Adrenal gland (tissue), 9 donors: ENCODE measurements at regions not wholly inside any gene's neighbourhood (a gene's known extent, or its start where the extent isn't known, plus 50 kb on each side); places are given as distances from the start of the nearest gene placed in this dataset.

Experiments
- DNase-seq, 7 donors: peaks; one replicate each; pipeline ENCODE4 v3.0.0-alpha.2; 2019 to 2020
- H3K27ac ChIP-seq, 5 donors: fragments of 200-600 bp; sonication (generic) in 4 of 5; 1 replicate in 3 of 5; 2 replicates in 2 of 5; pipeline versions ENCODE4 v1.5.1 to v1.8.0; 2016 to 2020; ENCODE audit warnings: mild to moderate bottlenecking in 1 of 5
- H3K27me3 ChIP-seq: fragments of 200-600 bp; 2 replicates; pipeline ENCODE4 v1.8.0; 2021
- H3K36me3 ChIP-seq, 2 donors: fragments of 200-600 bp; replicated peaks in 1 of 2; 1 replicate in 1 of 2; 2 replicates in 1 of 2; pipeline versions ENCODE4 v1.5.1 to v1.8.0; 2018 to 2022
- H3K4me1 ChIP-seq, 2 donors: fragments of 200-600 bp; replicated peaks in 1 of 2; 1 replicate in 1 of 2; 2 replicates in 1 of 2; pipeline versions ENCODE4 v1.5.1 to v1.8.0; 2018 to 2021
- H3K4me3 ChIP-seq, 4 donors: fragments of 200-600 bp; sonication (generic) in 3 of 4; one replicate each; pipeline ENCODE4 v1.5.1; 2016 to 2018
- H3K9me3 ChIP-seq, 3 donors: fragments of 200-600 bp; sonication (generic) in 1 of 3; replicated peaks in 1 of 3; 1 replicate in 2 of 3; 2 replicates in 1 of 3; pipeline versions ENCODE4 v1.5.1 to v1.8.0; 2016 to 2021
- POLR2A ChIP-seq, 2 donors: fragments of 450-650 bp; IDR thresholded peaks; one replicate each; pipeline ENCODE4 v1.6.1; 2017; ENCODE audit warnings: antibody characterized with exemption in 2 of 2, mild to moderate bottlenecking in 2 of 2, moderate library complexity in 1 of 2
- WGBS, 4 donors: extraction: QIAGEN DNeasy Blood & Tissue Kit in 2 of 4; methylation state at CpG; one replicate each; pipeline versions ENCODE4 v1.1.5 to v1.1.7; 2013 to 2017; 5-methylcytosine and 5-hydroxymethylcytosine counted together
- intact Hi-C, 2 donors: fragments of 100-400 bp; cut with DNase I; formaldehyde crosslinking; loops; one replicate each; pipeline versions ENCODE4 v1.14.1 to v1.15.0; 2022 to 2023
- TF ChIP-seq, protein P1 (sequence below), 6 experiments: fragments of 450-650 bp in 4 of 6; fragments of 200-600 bp in 2 of 6; sonication (generic) in 1 of 6; IDR thresholded peaks; 1 replicate in 5 of 6; 2 replicates in 1 of 6; pipeline versions ENCODE4 v1.5.1 to v1.8.0; 2016 to 2021; ENCODE audit warnings: antibody characterized with exemption in 6 of 6, mild to moderate bottlenecking in 2 of 6, moderate library complexity in 1 of 6
- donor health status: healthy with polysubstance abuse.
- donor health status: Bipolar disorder and iron deficiency.
- donor health status: DM: yes; HTN: yes; CAD: no.
- donor health status: DM: no; HTN: no; CAD: no.
- donor health status: DM: no; HTN: no; CAD: no.

DNA sequence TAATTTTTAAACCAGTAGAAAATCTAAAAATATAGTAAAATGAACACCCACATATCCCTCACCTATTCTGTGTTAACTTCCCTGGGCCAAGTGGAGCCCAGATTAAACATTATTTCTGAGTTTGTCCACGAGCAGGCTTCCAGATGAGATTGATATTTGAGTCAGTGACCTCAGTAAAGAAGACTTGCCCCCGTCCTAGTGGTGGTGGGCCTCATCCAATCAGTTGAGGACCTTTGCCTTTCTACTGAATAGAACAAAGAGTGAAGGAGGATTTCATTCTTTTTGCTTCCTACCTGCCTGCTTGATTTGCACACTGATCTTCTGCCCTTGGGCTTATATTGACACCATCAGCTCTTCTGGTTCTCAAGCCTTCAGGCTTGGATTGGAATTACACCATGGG, 174.7 kb upstream of the PLEKHG7 start:
- 91 to 96% (median 93%) methylated on average over 2 of the region's 2 CpGs for WGBS, 4 donors
- H3K27ac ChIP-seq, result no peak overlapping the region
- H3K4me1 ChIP-seq, result no peaks in the 10 kb centered on the region
- intact Hi-C loops, result no loop called here
- TF ChIP-seq, protein P1, sequence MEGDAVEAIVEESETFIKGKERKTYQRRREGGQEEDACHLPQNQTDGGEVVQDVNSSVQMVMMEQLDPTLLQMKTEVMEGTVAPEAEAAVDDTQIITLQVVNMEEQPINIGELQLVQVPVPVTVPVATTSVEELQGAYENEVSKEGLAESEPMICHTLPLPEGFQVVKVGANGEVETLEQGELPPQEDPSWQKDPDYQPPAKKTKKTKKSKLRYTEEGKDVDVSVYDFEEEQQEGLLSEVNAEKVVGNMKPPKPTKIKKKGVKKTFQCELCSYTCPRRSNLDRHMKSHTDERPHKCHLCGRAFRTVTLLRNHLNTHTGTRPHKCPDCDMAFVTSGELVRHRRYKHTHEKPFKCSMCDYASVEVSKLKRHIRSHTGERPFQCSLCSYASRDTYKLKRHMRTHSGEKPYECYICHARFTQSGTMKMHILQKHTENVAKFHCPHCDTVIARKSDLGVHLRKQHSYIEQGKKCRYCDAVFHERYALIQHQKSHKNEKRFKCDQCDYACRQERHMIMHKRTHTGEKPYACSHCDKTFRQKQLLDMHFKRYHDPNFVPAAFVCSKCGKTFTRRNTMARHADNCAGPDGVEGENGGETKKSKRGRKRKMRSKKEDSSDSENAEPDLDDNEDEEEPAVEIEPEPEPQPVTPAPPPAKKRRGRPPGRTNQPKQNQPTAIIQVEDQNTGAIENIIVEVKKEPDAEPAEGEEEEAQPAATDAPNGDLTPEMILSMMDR (IDR thresholded peaks at IDR 0.05), result no peak
- no peak for TF ChIP-seq POLR2A (IDR thresholded peaks at IDR 0.05)
- no peaks in the 10 kb centered on the region for H3K27me3 ChIP-seq
- H3K9me3 ChIP-seq, result no peaks in the 10 kb centered on the region
- no peaks in the 10 kb centered on the region for H3K36me3 ChIP-seq
- no peak overlapping the region for H3K4me3 ChIP-seq
- DNase-seq, result no peak

DNA sequence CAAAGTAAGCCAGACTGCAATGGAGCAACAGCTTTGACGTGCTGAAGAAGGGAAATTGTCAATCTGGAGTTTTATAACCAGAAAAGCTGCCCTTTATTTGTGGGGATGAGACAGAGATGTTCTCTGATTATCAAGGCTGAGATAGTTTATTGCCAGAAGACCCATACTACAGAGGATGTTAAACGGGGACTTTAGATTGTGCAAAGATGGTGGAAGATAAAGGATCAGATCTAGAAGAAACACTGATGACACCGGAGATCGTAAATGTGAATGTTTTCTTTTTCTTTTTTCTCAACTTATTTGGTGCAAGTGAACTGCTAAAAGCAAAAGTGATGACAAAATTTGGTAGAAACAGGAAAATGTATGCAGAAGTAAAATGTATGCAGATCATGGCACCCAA, 178.3 kb upstream of the PLEKHG7 start:
- intact Hi-C loops, result no loop called here
- H3K9me3 ChIP-seq, result no peaks in the 10 kb centered on the region
- 91 to 95% (median 93%) methylated on average over 4 of the region's 4 CpGs for WGBS, 4 donors

DNA sequence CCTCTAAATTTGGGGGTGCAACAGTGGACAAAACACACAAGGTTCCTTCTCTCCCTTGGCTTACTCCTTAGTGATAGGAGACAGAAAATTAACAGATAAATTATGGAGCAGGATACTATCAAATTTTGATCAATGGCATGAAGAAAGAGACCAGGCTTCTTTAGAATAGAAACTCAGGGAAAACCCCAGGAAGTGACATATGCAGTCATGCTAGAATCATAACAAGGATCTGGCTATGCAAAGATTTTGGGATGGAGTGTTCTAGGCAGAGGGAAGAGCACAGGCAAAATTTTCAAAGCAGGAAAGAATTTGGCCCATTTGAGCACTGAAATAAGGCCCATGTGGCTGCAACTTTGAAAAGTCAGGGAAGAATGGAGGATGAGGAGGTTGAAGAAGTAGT, 182.3 kb upstream of the PLEKHG7 start:
- Histone ChIP-seq H3K27ac (no peak overlapping the region), H3K9me3 (no peaks in the 10 kb centered on the region), H3K4me1 (no peaks in the 10 kb centered on the region), H3K27me3 (no peaks in the 10 kb centered on the region), H3K36me3 (no peaks in the 10 kb centered on the region), H3K4me3 (no peak overlapping the region)
- intact Hi-C loops, result no loop called here
- DNase-seq, result no peak
- TF ChIP-seq, protein P1 (IDR thresholded peaks at IDR 0.05), result no peak
- no peak for TF ChIP-seq POLR2A (IDR thresholded peaks at IDR 0.05)

More for the DNA sequence above, 178.3 kb upstream of the PLEKHG7 start:
- H3K36me3 ChIP-seq, result no peaks in the 10 kb centered on the region
- no peaks in the 10 kb centered on the region for H3K27me3 ChIP-seq
- TF ChIP-seq, protein P1 (IDR thresholded peaks at IDR 0.05), result no peak
- TF ChIP-seq POLR2A (IDR thresholded peaks at IDR 0.05), result no peak
- H3K4me3 ChIP-seq, result no peak overlapping the region
- no peaks in the 10 kb centered on the region for H3K4me1 ChIP-seq
- no peak for DNase-seq
- H3K27ac ChIP-seq, result no peak overlapping the region

DNA sequence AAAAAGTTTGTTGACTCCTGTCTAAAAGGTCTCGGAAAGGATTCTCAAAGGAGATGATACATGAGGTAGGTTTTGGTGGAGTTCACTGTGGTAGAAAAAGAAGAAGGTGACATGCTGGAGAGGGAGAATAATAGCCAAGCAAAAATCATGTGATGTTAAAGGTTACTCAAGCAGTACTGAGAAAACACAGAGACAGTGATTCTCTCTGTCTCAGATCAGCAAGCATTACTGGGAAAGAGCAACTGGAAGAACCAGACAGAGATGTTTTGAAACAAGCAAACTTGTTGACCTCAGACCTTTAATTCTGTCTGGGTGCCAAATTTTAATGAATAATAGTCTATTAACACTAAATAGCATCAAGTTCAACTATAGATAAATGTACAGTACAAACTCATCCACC, 183.5 kb upstream of the PLEKHG7 start:
- no peaks in the 10 kb centered on the region for H3K36me3 ChIP-seq
- no peak overlapping the region for H3K4me3 ChIP-seq
- H3K4me1 ChIP-seq, result no peaks in the 10 kb centered on the region
- TF ChIP-seq, protein P1 (IDR thresholded peaks at IDR 0.05), result no peak
- TF ChIP-seq POLR2A (IDR thresholded peaks at IDR 0.05), result no peak
- intact Hi-C loops, result no loop called here
- 93 to 100% (median 96%) methylated on average over 1 of the region's 1 CpG for WGBS, 4 donors
- H3K27me3 ChIP-seq, result no peaks in the 10 kb centered on the region
- no peak for DNase-seq
- H3K27ac ChIP-seq, result no peak overlapping the region
- no peaks in the 10 kb centered on the region for H3K9me3 ChIP-seq
